Suprapubic skin (tissue), 4 donors: ENCODE measurements at regions not wholly inside any gene's neighbourhood (a gene's known extent, or its start where the extent isn't known, plus 50 kb on each side); places are given as distances from the start of the nearest gene placed in this dataset.

Source experiments
- DNase-seq, 2 donors: peaks; one replicate each; pipeline ENCODE4 v3.0.0-alpha.2; 2019; ENCODE audit warnings: low spot score in 2 of 2
- H3K27ac ChIP-seq: fragments of 200-600 bp; sonication (generic); one replicate; pipeline ENCODE4 v1.5.1; 2019
- H3K27me3 ChIP-seq: fragments of 200-600 bp; sonication (generic); one replicate; pipeline ENCODE4 v1.5.1; 2019
- H3K36me3 ChIP-seq: fragments of 200-600 bp; sonication (generic); one replicate; pipeline ENCODE4 v1.5.1; 2019
- H3K4me1 ChIP-seq: fragments of 200-600 bp; sonication (generic); one replicate; pipeline ENCODE4 v1.5.1; 2019
- H3K4me3 ChIP-seq: fragments of 200-600 bp; sonication (generic); one replicate; pipeline ENCODE4 v1.5.1; 2019; ENCODE audit warnings: mild to moderate bottlenecking
- H3K9me3 ChIP-seq: fragments of 200-600 bp; sonication (generic); one replicate; pipeline ENCODE4 v1.5.1; 2019
- CTCF ChIP-seq, 2 donors: fragments of 200-600 bp in 1 of 2; fragments of 450-650 bp in 1 of 2; sonication (generic) in 1 of 2; IDR thresholded peaks; one replicate each; pipeline ENCODE4 v1.5.1; 2016 to 2019; ENCODE audit warnings: antibody characterized with exemption in 2 of 2, mild to moderate bottlenecking in 1 of 2, moderate library complexity in 1 of 2
- EP300 ChIP-seq: sonication (generic); formaldehyde crosslinking; IDR thresholded peaks from one replicate; pipeline ENCODE4 v1.6.1; 2017; ENCODE audit warnings: antibody characterized with exemption
- POLR2A ChIP-seq, 2 donors: fragments of 450-650 bp; IDR thresholded peaks; one replicate each; pipeline ENCODE4 v1.6.1; 2017; ENCODE audit warnings: antibody characterized with exemption in 2 of 2, mild to moderate bottlenecking in 2 of 2, moderate library complexity in 2 of 2
- POLR2AphosphoS5 ChIP-seq, 3 donors: sonication (generic); formaldehyde crosslinking; IDR thresholded peaks; one replicate each; pipeline ENCODE4 v1.6.1; 2017; ENCODE audit warnings: antibody characterized with exemption in 3 of 3
- WGBS: methylation state at CpG from one replicate; pipeline ENCODE4 v1.1.5; 2018; 5-methylcytosine and 5-hydroxymethylcytosine counted together

GRCh38 chr22:48663297-48663696 lies 1164.4 kb downstream of the BRD1 start:
- Histone ChIP-seq H3K9me3 (peaks cover 4% of the 10 kb centered on the region), H3K27me3 (no peaks in the 10 kb centered on the region), H3K36me3 (no peaks in the 10 kb centered on the region), H3K27ac (no peak overlapping the region), H3K4me1 (peaks cover 8% of the 10 kb centered on the region), H3K4me3 (no peak overlapping the region)
- DNase-seq, result no peak
- 77% methylated on average over 5 of the region's 5 CpGs for WGBS
- TF ChIP-seq CTCF (IDR thresholded peaks at IDR 0.05), result no peak
- no peak for TF ChIP-seq POLR2AphosphoS5 (IDR thresholded peaks at IDR 0.05)
- no peak for TF ChIP-seq EP300
- no peak for TF ChIP-seq POLR2A (IDR thresholded peaks at IDR 0.05)

- no peaks in the 10 kb centered on the region for H3K36me3 ChIP-seq
- H3K4me1 ChIP-seq, result peaks cover 8% of the 10 kb centered on the region
- H3K9me3 ChIP-seq, result peaks cover 4% of the 10 kb centered on the region
- no peak for TF ChIP-seq CTCF (IDR thresholded peaks at IDR 0.05)
- no peak for TF ChIP-seq EP300
- TF ChIP-seq POLR2AphosphoS5 (IDR thresholded peaks at IDR 0.05), result no peak
- no peak for TF ChIP-seq POLR2A (IDR thresholded peaks at IDR 0.05)
- no peak overlapping the region for H3K4me3 ChIP-seq
- no peak for DNase-seq
- WGBS, result 81% methylated on average over 9 of the region's 20 CpGs
- no peaks in the 10 kb centered on the region for H3K27me3 ChIP-seq
- no peak overlapping the region for H3K27ac ChIP-seq
Measured at GRCh38 chr22:48662476-48663135, 1165.1 kb downstream of the BRD1 start.

- TF ChIP-seq POLR2AphosphoS5 (IDR thresholded peaks at IDR 0.05), result no peak
- TF ChIP-seq POLR2A (IDR thresholded peaks at IDR 0.05), result no peak
- no peak for TF ChIP-seq EP300
- TF ChIP-seq CTCF (IDR thresholded peaks at IDR 0.05), result no peak
Measured at GRCh38 chr22:48661984-48662383, 1165.7 kb downstream of the BRD1 start.

GRCh38 chr22:48660790-48661740 lies 1166.6 kb downstream of the BRD1 start:
- DNase-seq, result no peak
- no peak overlapping the region for H3K27ac ChIP-seq
- H3K4me3 ChIP-seq, result no peak overlapping the region
- H3K36me3 ChIP-seq, result no peaks in the 10 kb centered on the region
- peaks cover 8% of the 10 kb centered on the region for H3K4me1 ChIP-seq
- H3K9me3 ChIP-seq, result peaks cover 4% of the 10 kb centered on the region
- H3K27me3 ChIP-seq, result no peaks in the 10 kb centered on the region
- TF ChIP-seq POLR2AphosphoS5 (IDR thresholded peaks at IDR 0.05) (no peak), CTCF (IDR thresholded peaks at IDR 0.05) (no peak), EP300 (no peak), POLR2A (IDR thresholded peaks at IDR 0.05) (no peak)
- WGBS, result 54% methylated on average over 13 of the region's 33 CpGs

More at GRCh38 chr22:48661984-48662383, 1165.7 kb downstream of the BRD1 start:
- H3K4me3 ChIP-seq, result no peak overlapping the region
- no peaks in the 10 kb centered on the region for H3K36me3 ChIP-seq
- 78% methylated on average over 5 of the region's 7 CpGs for WGBS
- peaks cover 4% of the 10 kb centered on the region for H3K9me3 ChIP-seq
- H3K27me3 ChIP-seq, result no peaks in the 10 kb centered on the region
- H3K4me1 ChIP-seq, result peaks cover 8% of the 10 kb centered on the region
- no peak for DNase-seq
- no peak overlapping the region for H3K27ac ChIP-seq
